Breast epithelium (tissue), 4 donors: ENCODE measurements at regions not wholly inside any gene's neighbourhood (a gene's known extent, or its start where the extent isn't known, plus 50 kb on each side); places are given as distances from the start of the nearest gene placed in this dataset.

Source experiments
- DNase-seq, 2 donors: peaks; one replicate each; pipeline ENCODE4 v3.0.0-alpha.2; 2019; ENCODE audit warnings: low spot score in 2 of 2
- H3K27ac ChIP-seq, 2 donors: fragments of 200-600 bp; sonication (generic) in 1 of 2; one replicate each; pipeline ENCODE4 v1.5.1; 2016 to 2019; ENCODE audit warnings: mild to moderate bottlenecking in 1 of 2
- H3K27me3 ChIP-seq, 2 donors: fragments of 200-600 bp; sonication (generic) in 1 of 2; one replicate each; pipeline versions ENCODE4 v1.5.1 to v1.6.0; 2017 to 2019; ENCODE audit warnings: control low read depth in 1 of 2, mild to moderate bottlenecking in 1 of 2
- H3K36me3 ChIP-seq: fragments of 200-600 bp; one replicate; pipeline ENCODE4 v1.5.1; 2019
- H3K4me1 ChIP-seq, 2 donors: fragments of 200-600 bp; sonication (generic); one replicate each; pipeline ENCODE4 v1.5.1; 2016 to 2019; ENCODE audit warnings: control low read depth in 1 of 2
- H3K4me3 ChIP-seq, 3 donors: fragments of 200-600 bp; sonication (generic); 1 replicate in 2 of 3; 2 replicates in 1 of 3; pipeline ENCODE4 v1.5.1; 2016 to 2019; ENCODE audit warnings: mild to moderate bottlenecking in 3 of 3, moderate library complexity in 2 of 3
- H3K9me3 ChIP-seq, 2 donors: fragments of 200-600 bp; sonication (generic) in 1 of 2; one replicate each; pipeline ENCODE4 v1.5.1; 2016 to 2019; ENCODE audit warnings: control low read depth in 1 of 2
- CTCF ChIP-seq, 3 donors: fragments of 450-650 bp; IDR thresholded peaks; one replicate each; pipeline ENCODE4 v1.5.1; 2016 to 2017; ENCODE audit warnings: antibody characterized with exemption in 3 of 3, mild to moderate bottlenecking in 3 of 3, moderate library complexity in 3 of 3
- POLR2A ChIP-seq: fragments of 450-650 bp; IDR thresholded peaks from one replicate; pipeline ENCODE4 v1.6.1; 2016; ENCODE audit warnings: antibody characterized with exemption, mild to moderate bottlenecking, moderate library complexity
- POLR2AphosphoS5 ChIP-seq, 3 donors: sonication (generic); formaldehyde crosslinking; IDR thresholded peaks; one replicate each; pipeline ENCODE4 v1.6.1; 2017; ENCODE audit warnings: antibody characterized with exemption in 3 of 3
- intact Hi-C: fragments of 100-400 bp; cut with DNase I; formaldehyde crosslinking; loops from one replicate; pipeline ENCODE4 v1.15.1; 2023; ENCODE audit warnings: low total_unique reads

- H3K9me3 ChIP-seq, result no peaks in the 10 kb centered on the region
- intact Hi-C loops, result no loop called here
- peaks cover under 1 to 5% of the 10 kb centered on the region in 2 donors for H3K4me1 ChIP-seq
- H3K27ac ChIP-seq, result no peak overlapping the region
- H3K27me3 ChIP-seq, result no peaks in the 10 kb centered on the region
- H3K4me3 ChIP-seq, result no peak overlapping the region
- DNase-seq, result no peak
- TF ChIP-seq CTCF (IDR thresholded peaks at IDR 0.05), result no peak
- no peak for TF ChIP-seq POLR2A
- no peak for TF ChIP-seq POLR2AphosphoS5 (IDR thresholded peaks at IDR 0.05)
- H3K36me3 ChIP-seq, result no peaks in the 10 kb centered on the region
Measured at GRCh38 chr3:171971919-171972514, 67.4 kb upstream of the FNDC3B start.

GRCh38 chr3:171972871-171973348 lies 66.5 kb upstream of the FNDC3B start:
- Histone ChIP-seq H3K4me1 (no peaks in the 10 kb centered on the region), H3K36me3 (no peaks in the 10 kb centered on the region), H3K4me3 (no peak overlapping the region), H3K27ac (peak overlapping the region in 1 of 2 donors; percentile 9), H3K27me3 (no peaks in the 10 kb centered on the region), H3K9me3 (no peaks in the 10 kb centered on the region)
- peak in 1 of 2 donors; percentile 48 for DNase-seq
- intact Hi-C loops, result no loop called here
- TF ChIP-seq POLR2A (no peak), CTCF (IDR thresholded peaks at IDR 0.05) (no peak), POLR2AphosphoS5 (IDR thresholded peaks at IDR 0.05) (no peak)

DNA sequence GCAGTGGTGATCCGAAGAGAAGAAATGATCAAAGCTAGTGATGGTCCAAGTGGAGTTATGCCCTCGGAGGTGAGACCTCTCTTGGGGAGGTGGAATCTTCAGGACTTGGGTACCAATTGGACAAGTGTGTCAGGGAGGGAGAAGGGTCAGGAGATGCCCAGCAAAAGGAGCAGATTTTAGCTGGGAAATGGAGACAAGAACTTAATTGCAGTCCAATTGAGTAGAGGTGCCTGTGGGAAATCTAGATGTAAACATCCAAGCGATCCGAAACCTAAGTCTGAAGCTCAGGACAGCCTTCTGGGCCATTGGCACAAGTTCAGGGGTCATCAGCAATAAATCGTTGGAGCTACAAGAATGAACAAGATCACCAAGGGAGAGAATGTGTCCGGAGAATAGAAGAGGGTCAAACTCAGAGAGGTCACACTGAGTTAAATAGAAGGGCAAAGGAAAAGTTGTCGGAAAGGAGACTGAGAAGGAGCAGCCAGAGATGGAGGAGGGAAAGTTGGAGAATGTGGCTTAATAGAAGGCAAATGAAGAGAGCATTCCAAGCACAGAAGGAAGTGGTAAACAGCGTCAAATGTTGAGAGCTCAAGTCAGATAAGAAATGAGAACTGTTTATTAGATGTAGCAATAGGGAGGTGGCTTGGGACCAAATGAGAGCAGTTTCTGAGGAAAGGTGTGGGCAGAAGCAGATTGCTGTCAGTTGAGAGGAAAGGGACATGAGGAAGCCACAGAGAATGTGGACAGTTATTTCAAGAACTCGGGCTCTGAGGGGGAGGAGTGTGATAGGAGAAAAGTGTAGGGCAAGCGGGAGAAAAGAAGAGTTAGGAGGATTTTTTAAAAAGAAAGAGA lies 64.2 kb upstream of the FNDC3B start:
- Histone ChIP-seq H3K27ac (peak overlapping the region in 1 of 2 donors; percentile 75), H3K4me1 (no peaks in the 10 kb centered on the region), H3K4me3 (no peak overlapping the region), H3K9me3 (no peaks in the 10 kb centered on the region), H3K36me3 (no peaks in the 10 kb centered on the region), H3K27me3 (no peaks in the 10 kb centered on the region)
- TF ChIP-seq CTCF (IDR thresholded peaks at IDR 0.05), result no peak
- no peak for TF ChIP-seq POLR2A
- no peak for TF ChIP-seq POLR2AphosphoS5 (IDR thresholded peaks at IDR 0.05)
- no peak for DNase-seq
- intact Hi-C loops, result no loop called here

DNA sequence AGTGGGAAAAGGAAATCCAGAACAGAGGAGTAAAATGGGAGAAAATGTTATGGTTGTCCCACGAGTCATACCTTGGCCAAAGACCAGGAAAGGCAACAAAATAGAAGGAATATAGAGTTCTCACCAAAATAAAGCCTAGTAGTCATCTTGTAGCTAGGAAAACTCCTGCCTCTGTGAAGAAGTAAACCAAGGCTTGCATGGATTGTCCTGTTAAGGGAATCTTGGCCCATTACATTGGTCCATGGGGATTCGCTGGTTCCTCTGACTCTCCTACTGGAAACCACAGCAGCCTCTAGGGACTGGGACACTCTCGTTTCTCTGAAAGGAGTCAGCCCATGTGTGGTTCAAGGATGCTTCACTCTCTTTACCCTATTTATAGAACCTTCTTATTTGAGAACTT lies 62.9 kb upstream of the FNDC3B start:
- H3K27ac ChIP-seq, result no peak overlapping the region
- intact Hi-C loops, result no loop called here
- H3K36me3 ChIP-seq, result no peaks in the 10 kb centered on the region
- H3K9me3 ChIP-seq, result no peaks in the 10 kb centered on the region
- no peak for DNase-seq
- no peak overlapping the region for H3K4me3 ChIP-seq
- no peaks in the 10 kb centered on the region for H3K4me1 ChIP-seq
- no peak for TF ChIP-seq POLR2A
- no peak for TF ChIP-seq CTCF (IDR thresholded peaks at IDR 0.05)
- TF ChIP-seq POLR2AphosphoS5 (IDR thresholded peaks at IDR 0.05), result no peak
- no peaks in the 10 kb centered on the region for H3K27me3 ChIP-seq

DNA sequence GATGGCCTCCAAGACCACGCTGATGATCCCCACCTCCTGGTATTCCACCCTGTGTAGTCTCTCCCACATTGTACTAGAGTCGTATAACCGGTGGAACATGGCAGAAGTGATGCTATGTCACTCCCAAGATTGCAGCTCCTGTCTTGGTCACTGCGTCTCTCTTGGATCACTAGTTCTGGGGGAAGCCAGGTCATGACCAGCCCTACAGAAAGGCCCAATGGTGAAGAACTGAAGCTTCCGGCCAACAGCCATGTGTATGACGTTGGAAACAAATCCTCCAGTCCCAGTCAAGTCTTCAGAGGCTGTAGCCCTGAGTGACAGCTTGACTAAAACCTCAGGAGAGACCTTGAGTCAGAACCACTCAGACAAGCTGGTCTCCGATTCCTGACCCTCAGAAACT lies 61.9 kb upstream of the FNDC3B start:
- Histone ChIP-seq H3K27me3 (no peaks in the 10 kb centered on the region), H3K27ac (no peak overlapping the region), H3K9me3 (no peaks in the 10 kb centered on the region), H3K4me1 (no peaks in the 10 kb centered on the region), H3K36me3 (no peaks in the 10 kb centered on the region), H3K4me3 (no peak overlapping the region)
- intact Hi-C loops, result no loop called here
- TF ChIP-seq POLR2A (no peak), CTCF (IDR thresholded peaks at IDR 0.05) (no peak), POLR2AphosphoS5 (IDR thresholded peaks at IDR 0.05) (no peak)
- DNase-seq, result no peak
